Nephron (organoid): ENCODE measurements at regions not wholly inside any gene's neighbourhood (a gene's known extent, or its start where the extent isn't known, plus 50 kb on each side); places are given as distances from the start of the nearest gene placed in this dataset.

Experiments
- H3K27ac Mint-ChIP-seq, 3 experiments: 2 replicates each; pipeline ENCODE4 v1.8.0; 2020; ENCODE audit warnings: mixed read lengths in 3 of 3, mild to moderate bottlenecking in 2 of 3, moderate library complexity in 1 of 3
- H3K27me3 Mint-ChIP-seq: 2 replicates; pipeline ENCODE4 v1.8.0; 2021; ENCODE audit warnings: low read depth, mild to moderate bottlenecking, moderate library complexity, mixed read lengths
- H3K36me3 Mint-ChIP-seq: 2 replicates; pipeline ENCODE4 v1.8.0; 2020; ENCODE audit warnings: low read depth, mixed read lengths
- H3K4me1 Mint-ChIP-seq: 2 replicates; pipeline ENCODE4 v1.8.0; 2020; ENCODE audit warnings: mixed read lengths
- H3K4me3 Mint-ChIP-seq, 3 experiments: 2 replicates each; pipeline ENCODE4 v1.8.0; 2020; ENCODE audit warnings: mild to moderate bottlenecking in 3 of 3, mixed read lengths in 3 of 3, moderate library complexity in 2 of 3
- H3K9me3 Mint-ChIP-seq: 2 replicates; pipeline ENCODE4 v1.8.0; 2020; ENCODE audit warnings: mixed read lengths
- TF ChIP-seq, protein P1 (sequence below), 3 experiments: fragments of 200-600 bp; sonication (generic); IDR thresholded peaks; one replicate each; pipeline ENCODE4 v1.5.0; 2021; ENCODE audit warnings: antibody characterized with exemption in 3 of 3; ENCODE audit not compliant: unreplicated experiment in 3 of 3

DNA sequence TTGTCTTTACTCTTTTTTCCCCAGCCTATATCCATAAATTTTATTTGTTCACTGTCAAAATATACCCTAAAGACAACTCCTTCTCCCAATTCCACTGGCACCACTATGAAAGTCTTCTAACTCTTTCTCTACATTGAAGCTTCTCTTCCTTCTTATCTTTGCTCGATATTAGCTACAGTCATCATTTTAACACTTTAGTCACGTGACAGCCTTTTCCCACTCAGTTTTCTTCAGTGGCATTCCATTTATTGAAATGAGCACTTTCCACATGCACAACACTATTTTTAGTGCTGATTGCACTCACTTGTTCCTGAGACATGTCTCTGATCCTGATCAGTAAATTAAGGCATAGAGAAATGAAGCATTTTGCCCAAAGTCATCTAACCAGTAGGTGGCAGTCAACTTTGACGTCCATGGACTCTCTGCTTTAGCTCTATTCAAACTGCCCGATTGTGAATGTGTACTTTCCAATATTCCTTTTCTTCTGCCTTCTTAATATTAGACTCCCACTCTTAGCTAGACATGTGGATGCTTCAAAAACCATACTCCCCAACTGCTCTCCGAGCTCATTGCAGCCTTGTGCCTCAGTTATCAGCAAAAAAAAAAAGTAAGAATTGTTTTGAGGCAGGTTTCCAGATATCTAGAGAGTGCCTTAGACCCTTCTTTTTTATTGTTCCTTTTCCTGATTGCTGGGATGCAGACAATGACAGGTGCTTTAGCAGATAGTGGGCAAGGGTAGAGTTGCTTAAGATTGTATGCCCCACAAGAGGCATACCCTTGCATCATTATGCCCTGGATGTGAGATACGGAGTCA is 394.4 kb upstream of the ADGRL3 start:
- Mint-ChIP-seq H3K4me3 (no peak overlapping the region), H3K9me3 (no peaks in the 10 kb centered on the region), H3K4me1 (no peaks in the 10 kb centered on the region), H3K27ac (no peak overlapping the region), H3K27me3 (peaks cover 4% of the 10 kb centered on the region), H3K36me3 (no peaks in the 10 kb centered on the region)
- TF ChIP-seq, protein P1, sequence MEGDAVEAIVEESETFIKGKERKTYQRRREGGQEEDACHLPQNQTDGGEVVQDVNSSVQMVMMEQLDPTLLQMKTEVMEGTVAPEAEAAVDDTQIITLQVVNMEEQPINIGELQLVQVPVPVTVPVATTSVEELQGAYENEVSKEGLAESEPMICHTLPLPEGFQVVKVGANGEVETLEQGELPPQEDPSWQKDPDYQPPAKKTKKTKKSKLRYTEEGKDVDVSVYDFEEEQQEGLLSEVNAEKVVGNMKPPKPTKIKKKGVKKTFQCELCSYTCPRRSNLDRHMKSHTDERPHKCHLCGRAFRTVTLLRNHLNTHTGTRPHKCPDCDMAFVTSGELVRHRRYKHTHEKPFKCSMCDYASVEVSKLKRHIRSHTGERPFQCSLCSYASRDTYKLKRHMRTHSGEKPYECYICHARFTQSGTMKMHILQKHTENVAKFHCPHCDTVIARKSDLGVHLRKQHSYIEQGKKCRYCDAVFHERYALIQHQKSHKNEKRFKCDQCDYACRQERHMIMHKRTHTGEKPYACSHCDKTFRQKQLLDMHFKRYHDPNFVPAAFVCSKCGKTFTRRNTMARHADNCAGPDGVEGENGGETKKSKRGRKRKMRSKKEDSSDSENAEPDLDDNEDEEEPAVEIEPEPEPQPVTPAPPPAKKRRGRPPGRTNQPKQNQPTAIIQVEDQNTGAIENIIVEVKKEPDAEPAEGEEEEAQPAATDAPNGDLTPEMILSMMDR (IDR thresholded peaks at IDR 0.05; ENCODE audit: unreplicated experiment in 3 of 3): peak; percentile 45 to 65 (median 45)

DNA sequence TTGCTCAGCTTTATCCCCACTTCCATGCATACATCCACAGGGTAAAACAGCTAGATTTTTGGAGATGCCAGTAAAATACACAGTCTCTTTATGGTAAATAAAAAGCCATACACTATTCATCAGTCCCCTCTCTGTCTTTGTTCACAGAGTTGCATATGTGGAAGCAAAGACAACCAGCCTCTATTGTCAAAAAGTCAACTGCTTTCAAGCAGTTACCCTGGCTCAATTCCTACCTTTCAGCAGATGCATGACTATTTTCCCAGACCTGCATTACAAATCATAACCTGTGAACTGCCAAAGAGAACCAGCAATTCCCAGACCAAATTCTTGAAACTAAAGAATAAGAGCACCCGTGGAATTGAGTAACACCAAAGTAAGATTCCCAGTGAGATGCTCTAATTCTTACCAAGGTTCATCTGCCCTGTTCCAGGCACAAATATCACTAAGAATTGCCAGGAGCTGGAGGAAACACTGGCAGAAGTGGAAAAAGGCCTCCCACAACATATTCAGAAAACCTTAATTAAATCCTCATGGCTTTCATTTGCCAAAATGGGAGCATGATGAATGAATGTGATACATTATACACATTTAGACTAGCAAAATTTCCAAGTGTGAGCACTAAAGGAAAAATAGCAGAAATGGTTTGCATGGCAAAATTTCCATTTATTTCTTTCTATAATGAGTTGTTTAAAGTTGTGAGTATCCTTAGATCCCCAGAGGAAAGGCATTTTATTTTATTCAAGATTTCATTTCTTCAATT is 391.2 kb upstream of the ADGRL3 start:
- no peaks in the 10 kb centered on the region for H3K4me1 Mint-ChIP-seq

DNA sequence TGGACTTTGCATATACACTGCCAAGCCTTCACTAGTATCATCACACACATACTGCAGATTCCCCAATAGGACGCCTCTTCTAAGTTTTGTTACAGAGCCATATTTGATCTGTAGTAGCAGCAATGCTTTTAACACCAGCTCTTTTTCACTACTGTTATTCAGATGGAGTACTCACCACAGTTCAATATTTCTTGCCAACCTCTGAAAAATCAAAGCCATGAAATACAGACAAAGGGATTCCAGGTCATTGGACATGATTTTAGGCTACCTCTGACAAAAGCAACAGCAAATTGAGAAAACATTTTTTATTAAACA is 390.7 kb upstream of the ADGRL3 start:
- TF ChIP-seq, protein P1 (IDR thresholded peaks at IDR 0.05; ENCODE audit: unreplicated experiment in 3 of 3): no peak
- Mint-ChIP-seq H3K4me1 (no peaks in the 10 kb centered on the region), H3K27ac (peak overlapping the region in 2 of 3 experiments; percentile 46 to 59), H3K4me3 (no peak overlapping the region), H3K36me3 (no peaks in the 10 kb centered on the region), H3K9me3 (no peaks in the 10 kb centered on the region), H3K27me3 (peaks cover 4% of the 10 kb centered on the region)

More for the DNA sequence above, 391.2 kb upstream of the ADGRL3 start:
- Mint-ChIP-seq H3K4me3 (no peak overlapping the region), H3K27ac (peak overlapping the region in 2 of 3 experiments; percentile 46 to 59), H3K9me3 (no peaks in the 10 kb centered on the region), H3K27me3 (peaks cover 4% of the 10 kb centered on the region), H3K36me3 (no peaks in the 10 kb centered on the region)
- TF ChIP-seq, protein P1 (IDR thresholded peaks at IDR 0.05; ENCODE audit: unreplicated experiment in 3 of 3): no peak

DNA sequence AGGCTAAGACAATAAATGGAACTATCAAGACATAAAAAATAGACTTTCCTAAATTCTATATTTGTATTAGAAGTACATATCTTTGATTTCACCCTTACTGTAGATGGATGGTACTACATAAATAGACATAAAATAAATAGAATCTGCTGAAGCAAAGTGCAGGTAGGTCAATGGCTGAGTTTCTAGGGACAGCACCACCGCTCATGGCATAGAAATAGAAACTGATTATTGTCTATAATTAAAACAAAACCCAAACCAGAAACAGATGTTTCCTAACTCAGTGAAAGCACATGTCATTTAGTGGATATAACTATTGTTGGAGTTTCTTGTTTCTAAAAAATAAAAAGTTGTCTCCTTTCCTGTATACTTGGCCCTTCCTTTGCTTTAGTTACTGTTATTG is 387.3 kb upstream of the ADGRL3 start:
- Mint-ChIP-seq H3K4me3 (no peak overlapping the region), H3K27me3 (no peaks in the 10 kb centered on the region), H3K4me1 (no peaks in the 10 kb centered on the region), H3K27ac (no peak overlapping the region), H3K36me3 (no peaks in the 10 kb centered on the region), H3K9me3 (no peaks in the 10 kb centered on the region)
- TF ChIP-seq, protein P1 (IDR thresholded peaks at IDR 0.05; ENCODE audit: unreplicated experiment in 3 of 3): no peak

DNA sequence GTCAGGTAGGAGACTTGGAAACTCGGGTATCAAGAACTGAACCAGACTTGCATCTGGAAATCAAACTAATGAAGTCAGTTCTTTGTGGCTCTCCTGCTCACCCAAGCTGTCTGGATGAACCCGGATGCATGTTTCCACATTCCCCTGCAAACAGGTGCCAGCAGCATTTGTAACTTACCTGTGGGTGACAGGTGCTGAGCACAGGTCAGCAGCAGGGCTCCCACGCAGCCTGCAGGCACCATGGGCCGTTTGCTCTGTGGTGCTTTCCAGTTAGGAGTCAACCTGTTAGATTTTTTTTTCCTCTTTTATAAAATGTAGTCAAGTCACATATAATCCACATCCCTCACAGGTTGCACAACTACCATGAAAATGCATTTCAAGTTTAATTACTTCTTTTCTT is 385.6 kb upstream of the ADGRL3 start:
- Mint-ChIP-seq H3K27ac (no peak overlapping the region), H3K4me1 (no peaks in the 10 kb centered on the region), H3K9me3 (no peaks in the 10 kb centered on the region), H3K4me3 (no peak overlapping the region), H3K36me3 (no peaks in the 10 kb centered on the region), H3K27me3 (no peaks in the 10 kb centered on the region)
- TF ChIP-seq, protein P1 (IDR thresholded peaks at IDR 0.05; ENCODE audit: unreplicated experiment in 3 of 3): no peak
